ENCODE measurements at regions not wholly inside any gene's neighbourhood (a gene's known extent, or its start where the extent isn't known, plus 50 kb on each side); places are given as distances from the start of the nearest gene placed in this dataset.

GRCh38 chr3:195001961-195002861, 268.7 kb downstream of the XXYLT1 start:
- DNase-seq, result peak; percentile 27

DNA sequence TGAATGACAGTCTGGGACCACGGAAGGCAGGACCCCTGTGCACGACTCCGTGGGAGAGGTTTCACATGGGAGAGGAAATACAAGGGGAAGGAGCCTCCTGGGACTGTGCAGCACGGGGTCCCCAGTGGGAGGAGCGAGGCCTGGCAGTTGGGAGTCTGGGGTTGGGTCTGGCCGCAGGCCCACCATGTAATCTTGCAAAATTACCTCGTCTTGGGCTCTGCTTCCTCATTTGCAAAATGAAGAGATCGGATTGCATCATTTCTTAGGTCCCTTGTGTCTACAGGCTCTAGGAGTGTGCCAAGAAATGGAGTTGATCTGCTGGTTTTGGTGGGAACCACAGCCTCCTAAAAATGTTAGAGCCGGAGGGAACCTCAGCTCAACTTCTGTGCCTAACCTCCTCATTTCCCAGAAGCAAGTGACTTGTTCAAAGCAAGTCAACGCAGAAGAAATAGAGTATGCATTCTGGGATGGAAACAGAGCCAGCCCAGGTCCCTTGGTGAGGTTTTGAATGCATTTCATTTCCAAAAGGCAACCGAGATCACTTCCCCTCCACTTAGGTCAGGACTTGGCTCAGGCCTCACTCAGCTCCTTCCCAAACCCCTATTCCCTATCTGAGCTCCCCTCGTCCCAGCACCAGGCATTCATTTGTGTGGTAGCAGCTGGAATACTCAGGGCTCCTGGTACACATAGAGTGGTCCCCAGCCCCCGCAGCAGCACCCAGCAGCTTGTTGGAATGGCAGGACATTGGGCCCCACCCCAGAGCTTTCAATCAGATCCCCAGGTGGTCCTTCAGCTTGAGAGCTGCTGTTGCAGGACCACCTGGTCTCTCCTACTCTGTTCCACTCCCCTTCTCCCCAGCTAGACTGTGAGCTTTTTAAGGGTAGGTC, 267.7 kb downstream of the XXYLT1 start:
- peak; percentile 19 for DNase-seq

DNA sequence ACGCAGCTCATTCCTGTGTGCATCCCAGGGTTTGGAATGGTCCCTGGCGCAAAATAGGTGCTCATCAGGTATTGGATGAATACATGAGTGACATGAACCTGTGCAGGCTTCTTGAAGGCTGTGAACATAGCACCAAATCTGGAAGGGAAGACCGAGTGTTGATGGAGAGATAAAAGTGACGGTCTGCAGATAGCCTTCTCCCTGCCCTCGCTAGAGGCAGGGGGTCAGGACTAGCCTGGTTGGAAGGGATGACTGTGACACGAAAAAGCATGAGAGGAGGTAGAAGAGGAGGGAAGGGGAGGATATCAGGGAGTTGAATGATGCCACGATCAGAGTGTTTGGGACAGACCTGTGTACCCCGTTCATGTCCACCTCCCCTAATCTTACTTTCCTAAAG, 267.1 kb downstream of the XXYLT1 start:
- DNase-seq, result peak; percentile 6

- peak; percentile 18 for DNase-seq
These were observed 266.3 kb downstream of the XXYLT1 start for GRCh38 chr3:195004512-195005250.

- peak; percentile 0 for DNase-seq
These were observed 265.7 kb downstream of the XXYLT1 start for GRCh38 chr3:195005251-195005620.

- peak; percentile 6 for DNase-seq
These were observed 265.0 kb downstream of the XXYLT1 start for GRCh38 chr3:195005759-195006510.

DNA sequence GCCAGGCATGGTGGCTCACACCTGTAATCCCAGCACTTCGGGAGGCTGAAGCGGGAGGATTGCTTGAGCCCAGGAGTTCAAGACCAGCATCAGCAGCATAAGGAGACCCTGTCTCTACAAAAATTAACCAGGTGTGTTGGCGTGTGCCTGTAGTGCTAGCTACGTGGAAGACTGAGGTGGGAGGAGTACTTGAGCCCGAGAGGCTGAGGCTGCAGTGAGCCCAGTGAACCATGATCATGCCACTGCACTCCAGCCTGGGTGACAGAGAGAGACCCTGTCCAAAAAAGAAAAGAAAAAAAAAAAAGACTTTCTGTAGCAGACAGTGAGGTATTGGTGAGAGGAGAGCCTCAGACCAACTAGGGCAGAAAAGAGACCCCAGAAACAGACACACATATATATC, 263.8 kb downstream of the XXYLT1 start:
- DNase-seq, result no peak

DNA sequence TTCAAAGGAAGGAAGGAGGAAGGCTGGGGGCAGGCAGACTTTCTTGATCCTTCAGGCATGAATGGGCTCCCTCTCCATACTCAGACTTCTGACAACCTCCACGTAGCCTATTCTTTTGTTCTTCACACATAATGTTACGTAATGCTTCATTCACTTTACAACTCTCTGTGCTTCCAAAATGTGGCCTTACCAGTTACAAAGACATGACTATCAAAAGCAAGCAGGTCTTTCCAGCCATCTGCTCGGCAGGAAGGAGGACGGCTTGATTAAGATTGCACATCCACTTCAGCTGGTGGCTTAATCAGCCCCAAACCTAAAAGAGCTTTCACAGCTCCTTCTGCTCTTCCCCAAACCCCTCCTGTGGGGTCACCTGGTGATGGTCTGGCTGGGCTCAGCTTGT, 263.2 kb downstream of the XXYLT1 start:
- DNase-seq, result no peak

- no peak for DNase-seq
These were observed 262.1 kb downstream of the XXYLT1 start for GRCh38 chr3:195008816-195009215.

GRCh38 chr3:195009616-195010015, 261.3 kb downstream of the XXYLT1 start:
- DNase-seq, result no peak

DNA sequence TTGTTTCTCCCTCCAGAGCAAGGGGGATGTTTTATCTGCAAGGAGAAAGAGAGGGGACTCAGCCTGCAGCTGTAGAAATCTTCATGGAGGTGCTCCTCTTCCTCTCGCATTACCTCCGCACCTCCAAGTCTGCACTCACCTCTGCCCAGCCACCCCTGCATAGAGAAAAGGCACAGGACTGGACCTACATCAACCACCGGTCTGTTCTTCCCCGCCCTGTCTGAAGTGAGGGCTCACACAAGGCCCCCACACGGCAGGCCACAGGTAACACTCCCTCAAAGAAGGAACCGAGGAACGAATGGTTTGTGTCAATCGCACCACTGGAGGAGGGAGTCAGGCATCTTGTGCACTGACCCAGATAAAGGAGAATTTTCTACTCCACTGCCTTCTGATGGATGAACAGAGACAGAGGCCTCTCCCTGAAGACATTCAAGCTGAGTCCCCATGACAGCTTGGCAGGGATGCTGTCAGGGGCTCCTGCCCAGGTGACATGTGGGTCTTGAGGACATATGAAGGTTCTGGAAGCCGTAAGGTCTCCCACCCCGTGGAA, 260.3 kb downstream of the XXYLT1 start:
- no peak for DNase-seq

- DNase-seq, result no peak
These were observed 259.6 kb downstream of the XXYLT1 start for GRCh38 chr3:195011231-195011834.

- no peak for DNase-seq
These were observed 258.9 kb downstream of the XXYLT1 start for GRCh38 chr3:195012100-195012499.

GRCh38 chr3:195012571-195012970, 258.4 kb downstream of the XXYLT1 start:
- no peak for DNase-seq

DNA sequence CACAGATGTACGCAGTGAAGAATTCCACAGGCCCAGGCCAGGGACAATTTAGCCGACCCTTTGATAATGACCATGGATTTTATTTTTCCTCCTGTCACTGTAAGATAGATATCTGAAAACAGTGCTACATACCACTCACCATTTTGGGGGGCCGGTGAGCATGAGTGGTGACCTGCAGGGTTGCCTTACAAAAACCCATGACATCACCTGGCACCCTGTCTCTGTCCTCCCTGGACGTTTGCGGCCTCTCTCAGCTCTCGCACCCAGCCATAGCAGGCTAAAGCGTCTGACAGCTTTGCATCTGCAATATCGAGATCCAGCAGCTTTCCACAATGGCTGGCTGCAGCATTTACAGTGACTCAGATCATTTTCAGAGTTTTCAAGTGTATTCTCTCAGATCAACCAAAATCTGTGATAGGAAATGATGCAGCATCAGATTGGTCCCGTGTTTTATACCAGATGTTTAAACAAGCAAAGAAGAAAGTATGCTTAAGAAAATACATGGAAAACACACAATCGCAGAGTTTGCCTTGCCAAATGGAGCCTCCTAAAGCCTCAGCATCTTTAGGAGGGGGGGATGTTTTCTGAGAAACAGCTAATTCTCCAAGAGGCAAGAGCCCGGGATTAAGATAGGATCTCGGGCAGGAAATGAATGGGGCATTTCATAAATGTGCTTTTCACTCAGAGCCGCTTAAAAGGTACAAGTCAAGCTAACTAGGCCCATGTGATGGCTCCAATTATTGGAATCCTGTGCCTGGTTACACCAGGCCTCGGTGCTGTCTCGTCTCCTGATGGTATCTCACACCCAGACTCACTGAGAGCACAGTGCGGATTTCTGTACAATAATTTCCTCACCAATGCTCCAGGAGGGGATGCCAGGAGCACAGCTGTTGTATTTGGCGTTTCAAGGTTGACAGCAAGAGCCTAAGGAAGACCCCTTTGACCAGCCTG, 257.3 kb downstream of the XXYLT1 start:
- DNase-seq, result peak; percentile 17

DNA sequence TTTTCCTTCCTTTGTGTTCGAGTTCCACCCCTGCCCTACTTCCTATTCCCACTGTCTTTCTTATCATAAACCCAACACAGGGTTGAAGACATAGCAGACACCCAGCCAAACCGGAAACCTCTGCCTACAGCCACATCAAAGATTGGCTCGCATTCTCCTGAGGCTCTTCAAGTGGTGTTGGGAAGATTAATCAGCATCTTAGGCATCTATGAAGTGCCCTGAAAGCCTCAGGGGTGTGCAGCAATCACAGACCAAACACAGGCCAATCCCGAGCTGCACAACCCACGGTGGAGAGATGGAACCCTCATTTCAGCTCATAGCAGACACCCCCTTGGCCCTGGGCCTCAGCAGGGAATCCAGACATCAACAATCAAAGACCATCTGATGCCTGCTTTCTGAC, 255.9 kb downstream of the XXYLT1 start:
- DNase-seq, result no peak

DNA sequence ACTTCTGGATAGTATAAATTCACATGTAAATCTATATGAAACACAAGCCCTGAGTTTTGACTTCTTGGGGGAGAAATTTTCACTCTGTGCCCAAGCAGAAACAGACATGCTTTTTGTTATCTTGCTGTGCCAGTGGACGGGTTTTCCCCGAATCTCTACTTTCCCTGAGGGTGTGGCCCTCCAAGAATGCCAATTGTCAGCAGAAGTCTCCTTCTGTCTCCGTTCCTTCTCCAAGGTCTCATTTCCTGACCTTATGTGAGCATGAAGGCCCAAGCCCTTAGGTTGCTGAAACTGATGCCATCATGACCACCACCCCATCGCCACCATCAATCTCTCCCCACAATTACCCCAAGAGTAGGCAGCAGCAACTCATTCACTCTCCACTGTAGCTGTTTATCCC, 253.8 kb downstream of the XXYLT1 start:
- DNase-seq, result no peak

Measured in activated CD4-positive, CD25-positive, alpha-beta regulatory T cell treated with anti-CD3 and anti-CD28 coated beads, Interleukin-2, amount 50 U/mL, for 72 hours (primary cell).